ENCODE measurements at regions not wholly inside any gene's neighbourhood (a gene's known extent, or its start where the extent isn't known, plus 50 kb on each side); places are given as distances from the start of the nearest gene placed in this dataset.

GRCh38 chr7:97337849-97338248 is 220.4 kb downstream of the SDHAF3 start:
- TF ChIP-seq, protein P1, sequence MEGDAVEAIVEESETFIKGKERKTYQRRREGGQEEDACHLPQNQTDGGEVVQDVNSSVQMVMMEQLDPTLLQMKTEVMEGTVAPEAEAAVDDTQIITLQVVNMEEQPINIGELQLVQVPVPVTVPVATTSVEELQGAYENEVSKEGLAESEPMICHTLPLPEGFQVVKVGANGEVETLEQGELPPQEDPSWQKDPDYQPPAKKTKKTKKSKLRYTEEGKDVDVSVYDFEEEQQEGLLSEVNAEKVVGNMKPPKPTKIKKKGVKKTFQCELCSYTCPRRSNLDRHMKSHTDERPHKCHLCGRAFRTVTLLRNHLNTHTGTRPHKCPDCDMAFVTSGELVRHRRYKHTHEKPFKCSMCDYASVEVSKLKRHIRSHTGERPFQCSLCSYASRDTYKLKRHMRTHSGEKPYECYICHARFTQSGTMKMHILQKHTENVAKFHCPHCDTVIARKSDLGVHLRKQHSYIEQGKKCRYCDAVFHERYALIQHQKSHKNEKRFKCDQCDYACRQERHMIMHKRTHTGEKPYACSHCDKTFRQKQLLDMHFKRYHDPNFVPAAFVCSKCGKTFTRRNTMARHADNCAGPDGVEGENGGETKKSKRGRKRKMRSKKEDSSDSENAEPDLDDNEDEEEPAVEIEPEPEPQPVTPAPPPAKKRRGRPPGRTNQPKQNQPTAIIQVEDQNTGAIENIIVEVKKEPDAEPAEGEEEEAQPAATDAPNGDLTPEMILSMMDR (IDR thresholded peaks at IDR 0.05; ENCODE audit: low read length): no peak
- TF ChIP-seq EZH2 (IDR thresholded peaks at IDR 0.05; ENCODE audit: borderline replicate concordance, low read length): no peak

Measured in OCI-LY1 (cell line).